Inflammatory macrophage treated with lipopolysaccharide for 1 hour (primary cell): ENCODE measurements at regions not wholly inside any gene's neighbourhood (a gene's known extent, or its start where the extent isn't known, plus 50 kb on each side); places are given as distances from the start of the nearest gene placed in this dataset.
"Not testable (repeated sequence)": the region's sequence is repeated elsewhere in the genome, so short reads cannot be mapped to it uniquely, and the experiment has no call there.

Experiments used
- DNase-seq, 2 donors: peaks; one replicate each; pipeline ENCODE4 v3.0.0-alpha.2; 2020 to 2022

DNA sequence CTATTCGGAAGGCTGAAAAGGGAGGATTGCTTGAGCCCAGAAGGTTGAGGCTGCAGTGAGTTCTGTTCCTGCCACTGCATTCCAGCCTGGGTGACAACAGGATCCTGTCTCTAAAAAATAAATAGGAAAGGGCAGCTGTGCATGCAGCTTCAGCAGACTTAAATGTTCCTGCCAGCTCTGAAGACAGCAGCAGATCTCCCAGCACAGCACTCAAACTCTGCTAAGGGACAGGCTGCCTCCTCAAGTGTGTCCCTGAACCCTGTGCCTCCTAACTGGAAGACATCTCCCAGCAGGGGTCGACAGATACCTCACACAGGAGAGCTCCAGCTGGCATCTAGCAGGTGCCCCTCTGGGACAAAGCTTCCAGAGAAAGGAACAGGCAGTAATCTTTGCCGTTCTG lies 117.9 kb downstream of the CXCL12 start:
- no peak for DNase-seq

DNA sequence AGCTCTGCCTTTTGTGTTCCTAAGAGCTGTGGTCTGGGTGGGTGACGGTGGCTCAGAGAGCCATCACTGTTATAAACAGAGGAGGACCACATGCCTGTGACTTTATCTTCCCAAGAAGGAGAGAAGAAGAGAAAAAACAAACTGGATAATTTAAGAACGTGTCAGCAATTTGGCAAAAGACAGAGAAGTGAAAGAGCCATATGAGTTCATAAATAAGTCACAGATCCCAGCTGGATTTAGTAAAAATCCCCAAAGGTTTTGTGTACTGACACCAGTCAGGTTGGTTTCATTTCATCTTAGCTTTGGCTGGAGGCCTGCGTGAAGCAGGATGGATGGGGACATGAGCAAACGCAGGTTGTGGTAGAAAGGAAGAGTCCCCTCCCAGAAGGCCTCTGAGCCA lies 120.7 kb downstream of the CXCL12 start:
- DNase-seq = no peak

DNA sequence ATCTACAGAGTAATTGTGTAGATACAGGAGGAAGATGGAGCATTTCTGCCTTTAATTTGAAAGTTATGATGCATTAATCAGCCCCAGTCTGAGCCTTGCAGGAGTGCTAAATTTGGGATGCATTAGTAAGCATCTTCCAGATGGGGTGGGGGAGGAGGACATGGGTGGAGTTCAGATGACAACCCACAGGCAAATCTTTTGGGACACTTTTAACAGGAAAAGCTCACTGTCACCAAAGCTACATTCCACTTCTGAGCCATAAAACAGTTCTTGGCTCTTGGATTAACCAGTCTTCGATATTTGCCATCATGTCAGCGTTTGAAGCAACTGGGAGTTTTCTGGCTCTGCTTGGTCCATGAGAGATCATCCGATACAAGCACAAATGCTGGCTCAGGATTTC lies 121.1 kb downstream of the CXCL12 start:
- no peak for DNase-seq

DNA sequence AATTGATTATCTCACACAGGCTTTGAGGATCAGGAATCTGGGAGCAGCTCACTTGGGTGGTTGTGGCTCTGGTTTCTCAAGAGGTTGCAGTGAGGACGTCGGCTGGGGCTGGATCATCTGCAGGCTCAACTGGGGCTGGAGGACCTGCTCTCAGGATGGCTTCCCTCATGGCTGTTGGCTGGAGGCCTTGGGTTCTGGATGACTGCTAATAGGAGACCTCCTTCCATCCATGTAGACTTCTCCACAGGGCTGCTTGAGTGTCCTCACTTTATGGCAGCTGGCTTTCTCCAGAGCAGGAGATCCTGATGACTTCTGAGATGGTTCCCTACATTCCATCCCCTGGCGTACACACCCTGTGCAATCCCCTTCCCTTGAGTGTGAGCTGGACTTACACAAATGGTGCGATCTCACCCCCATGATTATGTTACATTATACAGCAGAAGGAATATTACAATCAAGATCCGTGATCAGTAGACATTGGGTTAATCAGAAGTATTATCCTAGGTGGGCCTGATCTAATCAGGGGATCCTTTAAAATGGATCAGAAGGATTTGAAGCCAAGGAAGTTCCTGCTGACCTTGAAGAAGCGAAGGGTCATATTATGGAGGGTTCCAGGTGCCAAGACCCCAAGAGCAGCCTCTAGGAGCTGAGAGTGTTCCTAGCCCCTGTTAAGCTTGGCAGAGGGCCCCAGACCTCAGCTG lies 122.2 kb downstream of the CXCL12 start:
- DNase-seq = no peak

DNA sequence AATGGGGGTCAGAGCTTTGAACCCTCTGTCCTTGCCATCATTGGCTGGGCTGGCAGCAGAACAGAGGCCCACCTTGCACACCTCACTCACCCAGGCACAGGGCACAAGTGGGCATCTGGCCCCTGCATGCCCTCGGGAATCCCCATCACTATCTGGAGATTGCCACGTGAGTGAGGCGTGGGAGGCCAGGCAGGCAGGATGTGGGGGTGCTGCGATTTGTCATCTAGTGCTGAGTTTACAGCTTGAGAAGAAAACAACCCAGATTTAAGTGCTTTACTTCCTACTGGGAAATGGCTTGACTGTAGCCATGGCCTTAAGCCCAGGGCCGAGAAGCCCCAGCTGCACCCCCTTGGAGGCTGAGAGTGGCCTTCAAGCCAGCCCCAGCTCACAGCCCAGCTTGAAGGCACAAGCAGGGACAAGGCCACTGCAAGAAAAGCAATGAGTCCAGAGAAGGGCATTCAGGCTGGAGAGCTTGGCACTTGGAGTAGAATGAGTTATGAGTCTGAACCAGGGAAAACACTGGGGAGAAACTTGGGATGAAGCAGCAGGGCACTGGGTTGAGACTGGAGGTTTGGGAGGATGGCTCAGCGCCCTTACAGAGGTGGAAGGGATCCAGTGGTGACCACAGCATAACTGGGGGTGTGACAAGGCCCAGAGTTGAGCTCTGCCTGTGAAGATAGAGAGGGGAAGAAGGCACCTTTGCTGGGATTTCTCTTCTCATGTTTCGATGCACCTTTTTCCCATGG lies 123.0 kb downstream of the CXCL12 start:
- peak in 1 of 2 donors; percentile 4 for DNase-seq

DNA sequence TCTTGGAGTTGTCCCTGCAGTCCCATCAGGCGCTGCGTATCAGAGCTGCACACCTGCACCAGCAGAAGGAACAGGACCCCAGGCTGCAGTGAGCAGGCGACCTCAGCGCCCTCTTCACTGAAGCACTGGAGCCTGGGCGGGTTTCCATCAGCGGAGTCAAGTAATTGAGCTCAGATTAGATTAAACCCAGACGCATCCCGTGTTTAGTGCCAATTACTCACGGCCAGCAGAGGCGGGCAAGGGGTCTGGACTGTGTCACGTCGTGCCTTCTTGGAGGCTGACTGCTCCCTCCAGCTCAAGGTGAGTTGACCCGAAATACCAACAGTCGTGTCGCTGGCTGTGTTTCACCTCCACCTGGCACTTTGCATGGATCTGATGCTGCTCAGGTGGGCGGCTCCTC lies 123.6 kb downstream of the CXCL12 start:
- DNase-seq = no peak

DNA sequence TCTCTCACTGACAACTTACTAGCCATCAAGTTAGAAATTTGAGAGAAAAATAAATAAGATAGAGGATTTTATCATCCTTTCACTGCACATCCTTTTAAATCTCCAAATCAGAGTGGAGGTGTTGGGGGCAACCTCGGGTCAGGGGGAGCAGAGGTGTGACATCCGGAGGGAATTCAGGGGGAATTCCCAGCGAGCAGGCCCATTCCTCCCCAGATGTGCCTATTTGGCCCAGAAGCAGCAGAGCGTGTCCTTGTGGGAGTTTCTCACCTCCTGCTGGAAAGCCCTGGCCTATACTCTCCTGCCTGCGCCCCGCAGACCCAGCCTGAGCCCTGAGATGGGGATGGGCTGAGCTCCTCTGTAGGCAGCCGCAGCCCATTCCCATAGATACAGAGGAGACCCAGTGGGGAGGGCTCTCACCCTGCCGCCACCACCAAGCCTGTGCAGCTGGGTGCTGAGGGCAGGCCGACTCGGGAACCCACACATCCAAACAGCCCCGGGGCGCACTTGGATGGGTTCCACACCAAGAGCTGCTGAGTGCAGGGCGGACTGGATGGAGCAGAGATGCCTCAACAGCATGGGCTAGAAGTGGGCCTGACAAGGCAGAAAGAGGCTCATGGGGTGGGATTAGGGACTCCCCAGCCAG lies 124.5 kb downstream of the CXCL12 start:
- no peak for DNase-seq

DNA sequence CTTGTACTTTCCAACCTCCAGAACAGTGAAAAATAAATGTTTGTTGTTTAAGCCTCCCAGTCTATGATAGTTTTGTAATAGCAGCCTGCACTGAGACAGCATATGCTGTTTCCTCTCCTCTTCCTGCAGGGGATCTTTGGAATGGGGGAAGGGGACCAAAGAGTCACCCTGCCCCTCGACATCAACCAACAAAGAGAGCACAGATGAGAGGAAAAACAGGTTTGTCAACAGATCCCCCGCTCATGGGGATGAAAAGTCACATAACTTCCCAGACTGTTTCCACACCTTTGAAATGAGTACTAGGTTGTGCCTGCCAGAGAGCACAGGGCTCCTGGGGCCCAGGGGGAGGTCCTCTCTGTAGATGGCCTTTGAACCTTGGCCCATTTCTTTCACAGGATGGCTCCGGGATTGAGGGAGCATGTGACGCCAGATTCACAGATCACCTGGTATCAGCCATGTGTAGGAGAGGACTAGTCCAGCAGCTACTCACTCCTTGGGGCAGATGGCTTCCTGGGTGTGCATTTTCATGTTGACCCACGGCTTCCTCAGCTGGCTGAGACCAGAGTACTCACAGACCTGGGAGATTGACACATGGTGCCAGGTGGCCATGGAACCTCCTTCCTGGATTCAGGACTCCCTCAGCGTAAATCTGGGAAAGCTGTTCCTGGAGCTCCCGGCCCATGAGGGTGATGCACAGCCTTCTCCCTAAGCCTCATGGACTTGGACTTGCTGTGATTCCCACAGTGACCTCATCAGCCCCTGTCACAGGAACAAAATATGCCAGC lies 125.6 kb downstream of the CXCL12 start:
- DNase-seq = no peak

DNA sequence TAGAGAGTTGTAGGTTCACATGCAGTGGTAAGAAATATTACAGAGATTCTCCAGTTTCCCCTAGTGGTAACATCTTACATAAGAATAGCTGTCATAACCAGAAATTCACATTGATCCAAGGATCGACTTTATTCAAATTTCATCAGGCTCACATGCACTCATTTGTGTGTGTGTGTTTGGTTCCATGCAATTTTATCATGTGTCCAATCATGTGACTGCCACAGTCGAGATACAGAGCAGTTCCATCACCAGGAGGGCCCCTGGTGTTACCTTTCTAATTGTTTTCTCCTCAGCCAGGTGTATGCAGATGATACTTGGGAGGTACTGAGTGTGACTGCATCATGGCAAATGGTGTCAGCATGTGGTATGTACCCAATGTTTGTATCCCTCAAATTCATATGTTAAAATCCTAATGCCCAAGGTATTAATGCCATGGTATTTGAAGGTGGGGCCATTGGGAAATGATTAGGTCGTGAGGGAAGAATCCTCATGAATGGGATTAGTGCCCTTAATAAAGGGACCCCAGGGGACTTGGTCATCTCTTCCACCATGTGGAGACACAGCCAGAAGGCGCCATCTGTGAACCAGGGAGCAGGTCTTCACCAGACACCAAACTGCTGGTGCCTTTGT lies 126.3 kb downstream of the CXCL12 start:
- no peak for DNase-seq

DNA sequence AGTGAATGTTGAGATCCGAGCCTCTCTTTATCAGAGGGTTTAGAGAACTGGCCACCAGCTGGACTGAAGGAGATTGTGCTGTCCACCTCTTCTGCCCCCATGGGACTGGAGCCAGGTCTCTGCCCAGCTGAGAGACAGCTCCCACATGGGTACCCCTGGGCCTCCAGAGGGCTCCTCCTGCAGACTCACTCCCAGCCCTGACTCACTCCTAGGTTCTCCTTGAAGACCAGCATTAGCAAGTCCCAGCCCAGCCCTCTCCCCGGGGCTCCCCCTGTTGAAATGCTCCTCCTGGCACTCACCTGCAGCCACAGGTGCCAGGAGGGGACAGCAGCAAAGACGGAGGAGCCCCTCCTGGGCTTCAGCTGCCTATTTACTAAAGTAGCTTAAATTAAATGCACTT lies 126.9 kb downstream of the CXCL12 start:
- no peak for DNase-seq

DNA sequence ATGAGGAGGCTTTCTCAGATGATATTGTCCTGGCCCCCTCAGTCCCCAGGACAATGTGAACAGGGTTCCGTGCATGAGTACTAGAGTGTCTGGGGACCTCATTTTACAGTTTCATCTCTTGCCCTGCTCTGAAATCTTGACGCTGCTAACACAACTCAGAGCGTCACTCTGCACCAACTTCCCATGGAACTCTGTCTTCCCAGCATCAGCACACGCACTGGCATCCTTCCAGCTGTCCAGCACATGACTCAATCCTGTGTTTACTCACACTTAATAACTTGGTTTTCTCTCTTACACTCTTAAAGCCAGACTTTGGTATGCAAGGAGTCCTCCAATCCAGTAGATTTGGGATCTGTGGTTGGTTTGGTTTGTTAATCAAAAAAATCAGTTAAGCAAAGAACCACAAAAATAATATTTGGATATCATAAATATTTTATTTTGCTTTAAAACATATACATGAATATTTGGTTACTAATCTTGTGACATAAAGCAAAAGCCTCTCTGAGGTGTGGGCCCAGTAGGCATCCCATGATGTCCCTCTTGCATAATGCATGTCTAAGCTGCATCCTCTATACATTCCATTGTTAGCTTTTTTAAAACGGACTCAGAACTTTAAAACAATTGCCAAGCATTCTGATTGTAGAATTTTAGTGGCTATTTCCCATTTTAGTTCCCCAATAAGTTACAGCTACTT lies 131.0 kb downstream of the CXCL12 start:
- DNase-seq = no peak

DNA sequence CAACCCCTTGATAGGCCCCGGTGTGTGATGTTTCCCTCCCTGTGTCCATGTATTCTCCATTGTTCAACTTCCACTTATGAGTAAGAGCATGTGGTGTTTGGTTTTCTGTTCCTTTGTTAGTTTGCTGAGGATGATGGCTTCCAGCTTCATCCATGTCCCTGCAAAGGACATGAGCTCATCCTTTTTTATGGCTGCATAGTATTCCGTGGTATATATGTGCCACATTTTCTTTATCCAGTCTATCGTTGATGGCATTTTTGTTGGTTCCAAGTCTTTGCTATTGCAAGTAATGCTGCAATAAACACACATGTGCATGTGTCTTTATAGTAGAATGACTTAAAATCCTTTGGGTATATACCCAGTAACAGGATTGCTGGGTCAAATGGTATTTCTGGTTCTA lies 132.3 kb downstream of the CXCL12 start:
- not testable (repeated sequence) for DNase-seq

DNA sequence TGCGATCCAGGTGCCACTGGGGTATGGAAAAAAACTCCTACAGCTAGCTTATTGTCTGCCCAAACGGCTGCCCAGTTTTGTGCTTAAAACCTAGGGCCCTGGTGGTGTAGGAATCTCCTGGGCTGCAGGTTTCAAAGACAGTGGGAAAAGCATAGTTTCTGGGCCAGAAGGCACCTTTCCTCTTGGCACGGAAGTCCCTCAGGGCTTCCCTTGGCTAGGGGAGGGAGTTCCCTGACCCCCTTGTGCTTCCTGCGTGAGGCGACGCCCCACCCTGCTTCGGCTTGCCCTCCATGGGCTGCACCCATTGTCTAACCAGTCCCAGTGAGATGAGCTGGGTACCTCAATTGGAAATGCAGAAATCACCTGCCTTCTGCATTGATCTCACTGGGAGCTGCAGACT lies 135.0 kb downstream of the CXCL12 start:
- not testable (repeated sequence) for DNase-seq

DNA sequence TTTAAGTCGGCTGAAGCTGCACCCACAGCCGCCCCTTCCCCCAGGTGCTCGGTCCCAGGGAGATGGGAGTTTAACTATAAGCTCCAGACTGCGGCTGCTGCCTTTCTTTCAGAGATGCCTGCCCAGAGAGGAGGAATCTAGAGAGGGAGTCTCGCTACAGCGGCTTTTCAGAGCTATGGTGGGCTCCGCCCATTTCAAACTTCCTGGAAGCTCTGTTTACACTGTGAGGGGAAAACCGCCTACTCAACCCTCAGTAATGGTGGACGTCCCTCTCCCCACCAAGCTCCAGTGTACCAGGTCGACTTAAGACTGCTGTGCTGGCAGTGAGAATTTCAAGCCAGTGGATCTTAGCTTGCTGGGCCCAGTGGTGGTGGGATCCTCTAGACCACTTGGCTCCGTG lies 135.4 kb downstream of the CXCL12 start:
- DNase-seq = no peak

DNA sequence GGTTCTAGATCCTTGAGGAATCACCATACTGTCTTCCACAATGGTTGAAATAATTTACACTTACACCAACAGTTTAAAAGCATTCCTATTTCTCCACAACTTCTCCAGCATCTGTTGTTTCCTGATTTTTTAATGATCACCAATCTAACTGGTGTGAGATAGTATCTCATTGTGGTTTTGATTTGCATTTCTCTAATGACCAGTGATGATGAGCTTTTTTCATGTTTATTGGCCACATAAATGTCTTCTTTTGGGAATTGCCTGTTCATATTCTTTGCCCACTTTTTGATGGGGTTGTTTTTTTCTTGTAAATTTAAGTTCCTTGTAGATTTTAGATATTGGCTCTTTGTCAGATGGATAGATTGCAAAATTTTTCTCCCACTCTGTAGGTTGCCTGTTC lies 138.2 kb downstream of the CXCL12 start:
- not testable (repeated sequence) for DNase-seq

DNA sequence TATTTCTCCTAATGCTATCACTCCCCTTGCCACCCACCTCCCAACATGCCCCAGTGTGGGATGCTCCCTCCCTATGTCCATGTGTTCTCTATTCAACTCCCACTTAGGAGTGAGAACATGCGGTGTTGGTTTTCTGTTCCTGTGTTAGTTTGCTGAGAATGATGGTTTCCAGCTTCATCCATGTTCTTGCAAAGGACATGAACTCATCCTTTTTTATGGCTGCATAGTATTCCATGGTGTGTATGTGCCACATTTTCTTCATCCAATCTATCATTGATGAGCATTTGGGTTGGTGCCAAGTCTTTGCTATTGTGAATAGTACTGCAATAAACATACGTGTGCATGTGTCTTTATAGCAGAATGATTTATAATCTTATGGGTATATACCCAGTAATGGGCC lies 138.6 kb downstream of the CXCL12 start:
- not testable (repeated sequence) for DNase-seq

DNA sequence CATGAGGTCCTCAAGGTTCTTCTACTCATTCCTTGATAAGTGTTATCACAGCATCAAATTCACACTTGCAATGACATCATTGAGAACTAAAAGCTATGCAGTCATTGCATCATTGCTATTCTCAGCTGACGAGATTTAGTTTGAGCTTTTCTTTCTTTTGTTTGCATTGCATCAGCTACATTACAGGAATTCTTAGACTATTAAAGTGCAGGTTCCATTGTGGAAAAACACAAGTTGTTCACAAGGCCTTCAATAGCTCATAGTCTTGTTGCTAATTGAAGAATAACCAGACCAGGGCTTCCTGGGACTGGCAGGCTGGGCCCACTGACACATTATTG lies 139.3 kb downstream of the CXCL12 start:
- DNase-seq = no peak

DNA sequence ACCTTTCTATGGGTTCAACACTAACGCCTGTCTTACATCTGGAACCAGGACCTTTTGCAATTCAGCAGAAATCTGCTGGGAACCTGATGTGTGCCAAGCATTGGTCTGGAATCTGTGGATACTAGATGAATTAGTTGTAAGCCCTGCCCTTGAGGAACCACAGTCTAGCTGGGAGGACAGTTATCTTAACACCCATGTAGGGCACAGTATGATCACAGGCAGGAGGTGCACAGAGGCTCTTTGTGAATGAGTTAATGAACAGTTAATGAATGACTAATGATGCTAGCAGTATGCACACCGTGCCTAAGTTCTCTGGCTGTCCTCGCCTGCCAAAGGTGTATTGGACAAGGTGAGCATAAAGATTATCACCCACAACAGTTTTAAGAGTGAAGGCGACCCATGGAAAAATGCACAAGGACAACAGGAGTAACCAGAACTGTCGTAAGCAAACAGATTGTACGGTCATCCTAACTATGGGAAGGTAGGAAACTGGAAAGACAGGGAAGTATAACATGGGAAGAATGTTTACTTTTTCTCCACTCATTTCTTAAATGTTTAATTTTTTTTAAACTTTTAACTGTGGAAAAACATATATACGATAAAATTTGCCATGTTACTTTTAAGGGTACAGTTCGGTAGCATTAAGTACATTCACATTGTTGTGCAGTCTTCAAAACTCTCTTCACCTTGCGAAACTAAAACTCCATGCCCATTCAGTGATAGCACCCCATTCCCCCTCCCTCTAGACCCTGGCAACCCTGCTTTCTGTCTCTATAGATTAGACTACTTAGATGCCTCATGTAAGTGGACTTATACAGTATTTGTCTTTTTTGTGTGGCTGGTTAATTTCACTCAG lies 139.9 kb downstream of the CXCL12 start:
- no peak for DNase-seq

DNA sequence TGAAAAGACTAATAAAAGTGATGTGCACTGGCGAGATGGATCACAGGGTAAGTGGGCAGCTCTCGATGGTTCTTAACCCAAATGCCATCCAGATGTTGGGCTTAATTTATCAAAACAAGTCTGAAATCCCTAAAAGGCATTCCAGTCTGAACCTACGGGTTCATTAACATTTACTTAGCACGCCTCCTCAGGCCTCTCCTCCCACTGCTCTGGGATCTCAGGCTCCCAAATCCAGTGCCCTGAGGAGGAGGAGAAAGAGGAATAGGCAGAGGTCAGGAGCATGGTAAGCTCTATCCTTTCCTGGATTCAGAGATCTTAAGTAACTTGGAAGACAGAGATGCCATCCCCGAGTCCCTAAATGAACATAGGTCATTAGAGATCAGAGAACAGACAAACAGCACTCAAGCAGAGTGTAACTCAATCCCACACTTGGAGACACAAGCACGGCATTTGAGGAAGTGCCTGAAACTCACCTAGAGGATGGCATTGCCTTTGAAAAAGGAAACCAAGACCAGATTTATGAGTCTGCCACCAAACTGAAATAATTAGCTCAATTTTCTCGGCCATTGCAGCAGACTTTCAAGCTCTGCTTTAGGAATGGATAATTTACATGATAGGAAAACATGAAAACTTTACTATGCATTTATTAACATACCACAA lies 140.9 kb downstream of the CXCL12 start:
- DNase-seq = no peak

DNA sequence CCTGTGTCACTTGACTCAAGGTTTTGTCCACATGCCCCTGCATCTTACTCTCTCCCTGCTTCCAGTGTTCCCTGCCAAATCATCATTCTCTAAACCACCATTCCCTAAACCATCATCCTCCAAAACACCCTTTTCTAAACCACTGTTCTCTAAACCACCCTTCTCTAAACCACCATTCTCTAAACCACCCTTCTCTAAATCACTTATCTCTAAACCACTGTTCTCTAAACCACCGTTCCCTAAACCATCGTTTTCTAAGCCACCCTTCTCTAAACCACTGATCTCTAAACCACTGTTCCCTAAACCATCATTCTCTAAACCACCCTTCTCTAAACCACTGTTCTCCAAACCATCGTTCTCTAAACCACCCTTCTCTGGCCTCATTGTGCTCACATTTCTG lies 142.1 kb downstream of the CXCL12 start:
- no peak for DNase-seq

DNA sequence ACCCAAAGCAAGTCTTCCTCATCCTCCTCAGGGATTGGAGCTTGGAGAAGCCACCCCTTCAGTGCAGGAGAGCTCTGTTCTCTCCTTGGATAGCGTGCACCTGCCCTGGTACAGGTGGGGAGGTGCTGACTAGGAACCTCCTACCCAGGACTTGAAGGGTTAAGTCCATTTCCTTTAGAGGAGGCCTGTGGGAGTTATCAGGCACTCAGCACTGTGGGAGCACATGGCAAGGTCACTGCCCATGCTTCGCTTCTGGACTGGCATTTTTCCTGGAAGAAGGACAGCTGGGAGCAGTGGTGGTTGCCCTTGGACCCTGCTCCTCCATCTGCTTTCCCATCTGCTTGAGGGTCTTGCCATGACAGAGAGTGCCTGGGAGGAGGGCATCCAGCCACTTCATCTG lies 142.8 kb downstream of the CXCL12 start:
- DNase-seq = no peak
